HEK293 (cell line): ENCODE measurements at regions not wholly inside any gene's neighbourhood (a gene's known extent, or its start where the extent isn't known, plus 50 kb on each side); places are given as distances from the start of the nearest gene placed in this dataset.

ENCODE experiments used
- CTCF ChIA-PET: fragments of 350-600 bp; formaldehyde crosslinking; extraction: SDS; loops from one replicate; lab custom pipeline; 2021; ENCODE audit warnings: antibody characterized with exemption; lab: Yijun Ruan, JAX
- POLR2A ChIA-PET: fragments of 300-600 bp; formaldehyde crosslinking; extraction: SDS; loops from one replicate; lab custom pipeline; 2020; ENCODE audit warnings: antibody characterized with exemption, inconsistent platforms; lab: Yijun Ruan, JAX
- H3K27ac ChIP-seq: fragments of 200-500 bp; sonication (Bioruptor generic); 2 replicates; pipeline ENCODE4 v1.5.1; 2014; ENCODE audit warnings: low read depth, low read length, control low read depth, inconsistent platforms; ENCODE audit errors: extremely low read depth
- H3K36me3 ChIP-seq, 2 experiments: fragments of 200-500 bp in 1 of 2; sonication (Bioruptor generic) in 1 of 2; 1 replicate in 1 of 2; 2 replicates in 1 of 2; pipeline ENCODE4 v1.5.1; 2014 to 2017; ENCODE audit warnings: inconsistent platforms in 2 of 2, low read length in 2 of 2; ENCODE audit not compliant: control insufficient read depth in 2 of 2, insufficient read depth in 1 of 2
- H3K4me1 ChIP-seq: fragments of 200-500 bp; sonication (Bioruptor generic); 2 replicates; pipeline ENCODE4 v1.5.1; 2014; ENCODE audit warnings: mild to moderate bottlenecking, low read length, inconsistent platforms; ENCODE audit not compliant: control insufficient read depth, insufficient read depth
- H3K4me3 ChIP-seq: 2 replicates; pipeline ENCODE4 v1.5.1; 2011; ENCODE audit warnings: low read depth, mild to moderate bottlenecking, control low read depth, low read length, moderate library complexity
- H3K9me3 ChIP-seq: fragments of 200-500 bp; sonication (Bioruptor generic); 2 replicates; pipeline ENCODE4 v1.5.1; 2014; ENCODE audit warnings: low read depth, low read length, inconsistent platforms; ENCODE audit not compliant: control insufficient read depth, insufficient read depth
- GLIS1 ChIP-seq: fragments of 450-650 bp; formaldehyde crosslinking; IDR thresholded peaks from 2 replicates; pipeline ENCODE4 v1.5.1; 2016; ENCODE audit warnings: missing biosample characterization, missing genetic modification characterization
- HOXA7 ChIP-seq: sonication (generic); formaldehyde crosslinking; IDR thresholded peaks from 2 replicates; pipeline ENCODE4 v1.8.1; 2022; ENCODE audit warnings: missing genetic modification reagents, borderline replicate concordance
- IKZF3 ChIP-seq: fragments of 450-650 bp; IDR thresholded peaks from 2 replicates; pipeline ENCODE4 v1.5.0; 2018; ENCODE audit warnings: missing biosample characterization, mild to moderate bottlenecking, missing genetic modification characterization, moderate library complexity
- KLF1 ChIP-seq: fragments of 450-650 bp; formaldehyde crosslinking; IDR thresholded peaks from 2 replicates; pipeline ENCODE4 v1.5.1; 2016; ENCODE audit warnings: missing biosample characterization, missing genetic modification characterization
- KLF10 ChIP-seq: fragments of 450-650 bp; IDR thresholded peaks from 2 replicates; pipeline ENCODE4 v1.5.1; 2018; ENCODE audit warnings: missing biosample characterization, mild to moderate bottlenecking, missing genetic modification characterization
- SCRT1 ChIP-seq: fragments of 450-650 bp; formaldehyde crosslinking; IDR thresholded peaks from 2 replicates; pipeline ENCODE4 v1.5.1; 2016; ENCODE audit warnings: missing biosample characterization, missing genetic modification characterization, borderline replicate concordance
- YY1 ChIP-seq: fragments of 450-650 bp; formaldehyde crosslinking; IDR thresholded peaks from 2 replicates; pipeline ENCODE4 v1.5.1; 2018; ENCODE audit warnings: missing biosample characterization, missing genetic modification characterization
- ZBTB26 ChIP-seq: fragments of 450-650 bp; formaldehyde crosslinking; optimal IDR thresholded peaks from 2 replicates; pipeline ENCODE3; 2016; ENCODE audit warnings: missing biosample characterization, mild to moderate bottlenecking, missing genetic modification characterization
- ZNF112 ChIP-seq: fragments of 450-650 bp; formaldehyde crosslinking; IDR thresholded peaks from 2 replicates; pipeline ENCODE4 v1.5.0; 2017; ENCODE audit warnings: missing biosample characterization, missing genetic modification characterization
- ZNF138 ChIP-seq: fragments of 450-650 bp; formaldehyde crosslinking; IDR thresholded peaks from 2 replicates; pipeline ENCODE4 v1.5.1; 2016; ENCODE audit warnings: missing biosample characterization, missing genetic modification characterization, borderline replicate concordance
- ZNF169 ChIP-seq: fragments of 450-650 bp; formaldehyde crosslinking; IDR thresholded peaks from 2 replicates; pipeline ENCODE4 v1.5.1; 2016; ENCODE audit warnings: missing biosample characterization, missing genetic modification characterization
- ZNF211 ChIP-seq: fragments of 450-650 bp; formaldehyde crosslinking; IDR thresholded peaks from 2 replicates; pipeline ENCODE4 v1.5.1; 2016; ENCODE audit warnings: low read depth, missing biosample characterization, missing genetic modification characterization
- ZNF214 ChIP-seq: fragments of 450-650 bp; formaldehyde crosslinking; IDR thresholded peaks from 2 replicates; pipeline ENCODE4 v1.5.1; 2017; ENCODE audit warnings: missing biosample characterization, mild to moderate bottlenecking, missing genetic modification characterization, borderline replicate concordance
- ZNF248 ChIP-seq: fragments of 450-650 bp; formaldehyde crosslinking; IDR thresholded peaks from 2 replicates; pipeline ENCODE4 v1.5.1; 2017; ENCODE audit warnings: missing biosample characterization, missing genetic modification characterization
- ZNF341 ChIP-seq: fragments of 450-650 bp; formaldehyde crosslinking; IDR thresholded peaks from 2 replicates; pipeline ENCODE4; 2016; ENCODE audit warnings: low read depth, missing biosample characterization, missing genetic modification characterization
- ZNF354C ChIP-seq: fragments of 450-650 bp; formaldehyde crosslinking; IDR thresholded peaks from 2 replicates; pipeline ENCODE4 v1.5.1; 2016; ENCODE audit warnings: missing biosample characterization, missing genetic modification characterization, low read depth, borderline replicate concordance
- ZNF394 ChIP-seq: fragments of 450-650 bp; formaldehyde crosslinking; IDR thresholded peaks from 2 replicates; pipeline ENCODE4 v1.5.1; 2016; ENCODE audit warnings: missing biosample characterization, missing genetic modification characterization, mild to moderate bottlenecking, moderate library complexity, borderline replicate concordance
- ZNF514 ChIP-seq: fragments of 450-650 bp; formaldehyde crosslinking; IDR thresholded peaks from 2 replicates; pipeline ENCODE4 v1.5.1; 2016; ENCODE audit warnings: missing biosample characterization, missing genetic modification characterization
- ZNF530 ChIP-seq: fragments of 450-650 bp; formaldehyde crosslinking; IDR thresholded peaks from 2 replicates; pipeline ENCODE4 v1.5.1; 2016; ENCODE audit warnings: low read depth, missing biosample characterization, missing genetic modification characterization
- ZNF621 ChIP-seq: fragments of 450-650 bp; formaldehyde crosslinking; IDR thresholded peaks from 2 replicates; pipeline ENCODE4 v1.5.1; 2017; ENCODE audit warnings: missing biosample characterization, missing genetic modification characterization
- ZNF777 ChIP-seq: fragments of 450-650 bp; formaldehyde crosslinking; IDR thresholded peaks from 2 replicates; pipeline ENCODE4 v1.5.1; 2017; ENCODE audit warnings: missing biosample characterization, missing genetic modification characterization, borderline replicate concordance
- TF ChIP-seq, protein P1 (sequence below): fragments of 450-650 bp; formaldehyde crosslinking; IDR thresholded peaks from 2 replicates; pipeline ENCODE4 v1.5.1; 2017; ENCODE audit warnings: missing biosample characterization, missing genetic modification characterization
- TF ChIP-seq, protein P2 (sequence below): fragments of 450-650 bp; formaldehyde crosslinking; IDR thresholded peaks from 2 replicates; pipeline ENCODE4 v1.5.1; 2016; ENCODE audit warnings: missing biosample characterization, missing genetic modification characterization
- TF ChIP-seq, protein P3 (sequence below): fragments of 450-650 bp; formaldehyde crosslinking; IDR thresholded peaks from 2 replicates; pipeline ENCODE4 v1.5.1; 2016; ENCODE audit warnings: missing biosample characterization, missing genetic modification characterization
- TF ChIP-seq, protein P4 (sequence below): fragments of 450-650 bp; formaldehyde crosslinking; IDR thresholded peaks from 2 replicates; pipeline ENCODE4 v1.5.1; 2016; ENCODE audit warnings: missing biosample characterization, missing genetic modification characterization, low read depth

DNA sequence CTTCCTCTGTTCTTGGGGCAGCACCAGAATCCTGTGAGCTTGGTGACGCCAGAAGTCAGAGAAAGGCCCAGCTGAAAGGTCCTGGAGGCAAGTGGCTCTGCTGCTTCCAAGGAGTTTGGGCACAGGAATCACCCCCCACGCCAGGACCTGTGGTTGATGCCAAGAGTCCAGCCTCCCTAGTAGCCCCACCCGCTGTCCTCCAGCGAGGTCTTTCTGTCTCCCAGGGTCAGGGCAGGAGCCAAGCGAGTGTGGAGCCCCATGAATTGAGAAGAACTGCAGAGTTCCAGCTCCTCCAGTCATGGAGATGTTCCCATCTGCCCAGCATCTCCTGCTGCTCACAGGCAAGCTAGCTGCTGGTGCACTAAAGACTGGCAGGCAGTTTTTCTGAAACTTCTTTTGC, 631.7 kb upstream of the MGMT start (continued):
- no peak for TF ChIP-seq ZNF777 (tag by site-specific recombination)
- TF ChIP-seq, all 188 proteins: peak for 0

- Histone ChIP-seq H3K9me3 (no peaks in the 10 kb centered on the region), H3K4me1 (no peaks in the 10 kb centered on the region), H3K4me3 (no peak overlapping the region), H3K36me3 (no peaks in the 10 kb centered on the region), H3K27ac (no peak overlapping the region)
- ChIA-PET CTCF (no interaction called here), POLR2A (no interaction called here)
- TF ChIP-seq KLF10 (tag by site-specific recombination) (no peak), IKZF3 (tag by site-specific recombination) (no peak), ZNF354C (no peak), ZNF211 (tag by site-specific recombination) (no peak), HOXA7 (no peak), ZNF621 (tag by site-specific recombination) (no peak), ZNF169 (no peak)
- TF ChIP-seq, all 188 proteins: peak for 0
Observed at GRCh38 chr10:128837478-128837877, 629.6 kb upstream of the MGMT start.

DNA sequence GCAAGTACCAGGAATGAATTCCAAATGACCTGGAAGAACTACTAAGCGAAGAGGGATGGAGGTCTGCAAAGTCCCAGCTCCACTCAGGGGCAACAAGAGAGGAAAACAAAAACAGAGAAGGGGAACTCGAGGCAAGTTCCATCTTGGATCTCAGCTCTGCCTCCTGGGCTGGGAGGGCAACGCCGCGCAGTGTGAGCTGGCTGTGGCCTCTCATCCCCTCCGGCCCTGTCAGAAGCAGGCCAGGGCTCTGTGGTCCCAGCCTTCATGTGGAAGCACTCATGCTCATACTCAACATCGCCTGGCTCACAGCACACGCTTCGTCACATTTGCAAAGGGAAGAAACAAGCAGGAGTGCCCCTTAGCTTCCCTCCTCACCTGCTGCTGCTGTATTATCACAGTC, 627.9 kb upstream of the MGMT start:
- TF ChIP-seq, protein P1, sequence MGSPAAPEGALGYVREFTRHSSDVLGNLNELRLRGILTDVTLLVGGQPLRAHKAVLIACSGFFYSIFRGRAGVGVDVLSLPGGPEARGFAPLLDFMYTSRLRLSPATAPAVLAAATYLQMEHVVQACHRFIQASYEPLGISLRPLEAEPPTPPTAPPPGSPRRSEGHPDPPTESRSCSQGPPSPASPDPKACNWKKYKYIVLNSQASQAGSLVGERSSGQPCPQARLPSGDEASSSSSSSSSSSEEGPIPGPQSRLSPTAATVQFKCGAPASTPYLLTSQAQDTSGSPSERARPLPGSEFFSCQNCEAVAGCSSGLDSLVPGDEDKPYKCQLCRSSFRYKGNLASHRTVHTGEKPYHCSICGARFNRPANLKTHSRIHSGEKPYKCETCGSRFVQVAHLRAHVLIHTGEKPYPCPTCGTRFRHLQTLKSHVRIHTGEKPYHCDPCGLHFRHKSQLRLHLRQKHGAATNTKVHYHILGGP (tag by site-specific recombination) = no peak
- TF ChIP-seq ZNF530 (tag by site-specific recombination) (no peak), ZNF112 (tag by site-specific recombination) (no peak), YY1 (tag by site-specific recombination) (no peak), SCRT1 (tag by site-specific recombination) (no peak), ZNF514 (no peak), ZBTB26 (no peak), KLF1 (no peak), ZNF138 (tag by site-specific recombination) (no peak), GLIS1 (no peak), ZNF214 (tag by site-specific recombination) (no peak), ZNF248 (no peak), ZNF394 (tag by site-specific recombination) (no peak), ZNF341 (tag by site-specific recombination) (no peak)
- TF ChIP-seq, protein P2, sequence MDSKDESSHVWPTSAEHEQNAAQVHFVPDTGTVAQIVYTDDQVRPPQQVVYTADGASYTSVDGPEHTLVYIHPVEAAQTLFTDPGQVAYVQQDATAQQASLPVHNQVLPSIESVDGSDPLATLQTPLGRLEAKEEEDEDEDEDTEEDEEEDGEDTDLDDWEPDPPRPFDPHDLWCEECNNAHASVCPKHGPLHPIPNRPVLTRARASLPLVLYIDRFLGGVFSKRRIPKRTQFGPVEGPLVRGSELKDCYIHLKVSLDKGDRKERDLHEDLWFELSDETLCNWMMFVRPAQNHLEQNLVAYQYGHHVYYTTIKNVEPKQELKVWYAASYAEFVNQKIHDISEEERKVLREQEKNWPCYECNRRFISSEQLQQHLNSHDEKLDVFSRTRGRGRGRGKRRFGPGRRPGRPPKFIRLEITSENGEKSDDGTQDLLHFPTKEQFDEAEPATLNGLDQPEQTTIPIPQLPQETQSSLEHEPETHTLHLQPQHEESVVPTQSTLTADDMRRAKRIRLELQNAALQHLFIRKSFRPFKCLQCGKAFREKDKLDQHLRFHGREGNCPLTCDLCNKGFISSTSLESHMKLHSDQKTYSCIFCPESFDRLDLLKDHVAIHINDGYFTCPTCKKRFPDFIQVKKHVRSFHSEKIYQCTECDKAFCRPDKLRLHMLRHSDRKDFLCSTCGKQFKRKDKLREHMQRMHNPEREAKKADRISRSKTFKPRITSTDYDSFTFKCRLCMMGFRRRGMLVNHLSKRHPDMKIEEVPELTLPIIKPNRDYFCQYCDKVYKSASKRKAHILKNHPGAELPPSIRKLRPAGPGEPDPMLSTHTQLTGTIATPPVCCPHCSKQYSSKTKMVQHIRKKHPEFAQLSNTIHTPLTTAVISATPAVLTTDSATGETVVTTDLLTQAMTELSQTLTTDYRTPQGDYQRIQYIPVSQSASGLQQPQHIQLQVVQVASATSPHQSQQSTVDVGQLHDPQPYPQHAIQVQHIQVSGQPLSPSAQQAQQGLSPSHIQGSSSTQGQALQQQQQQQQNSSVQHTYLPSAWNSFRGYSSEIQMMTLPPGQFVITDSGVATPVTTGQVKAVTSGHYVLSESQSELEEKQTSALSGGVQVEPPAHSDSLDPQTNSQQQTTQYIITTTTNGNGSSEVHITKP = no peak
- TF ChIP-seq, protein P3, sequence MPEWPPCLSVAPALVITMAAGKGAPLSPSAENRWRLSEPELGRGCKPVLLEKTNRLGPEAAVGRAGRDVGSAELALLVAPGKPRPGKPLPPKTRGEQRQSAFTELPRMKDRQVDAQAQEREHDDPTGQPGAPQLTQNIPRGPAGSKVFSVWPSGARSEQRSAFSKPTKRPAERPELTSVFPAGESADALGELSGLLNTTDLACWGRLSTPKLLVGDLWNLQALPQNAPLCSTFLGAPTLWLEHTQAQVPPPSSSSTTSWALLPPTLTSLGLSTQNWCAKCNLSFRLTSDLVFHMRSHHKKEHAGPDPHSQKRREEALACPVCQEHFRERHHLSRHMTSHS (tag by site-specific recombination) = no peak
- TF ChIP-seq, protein P4, sequence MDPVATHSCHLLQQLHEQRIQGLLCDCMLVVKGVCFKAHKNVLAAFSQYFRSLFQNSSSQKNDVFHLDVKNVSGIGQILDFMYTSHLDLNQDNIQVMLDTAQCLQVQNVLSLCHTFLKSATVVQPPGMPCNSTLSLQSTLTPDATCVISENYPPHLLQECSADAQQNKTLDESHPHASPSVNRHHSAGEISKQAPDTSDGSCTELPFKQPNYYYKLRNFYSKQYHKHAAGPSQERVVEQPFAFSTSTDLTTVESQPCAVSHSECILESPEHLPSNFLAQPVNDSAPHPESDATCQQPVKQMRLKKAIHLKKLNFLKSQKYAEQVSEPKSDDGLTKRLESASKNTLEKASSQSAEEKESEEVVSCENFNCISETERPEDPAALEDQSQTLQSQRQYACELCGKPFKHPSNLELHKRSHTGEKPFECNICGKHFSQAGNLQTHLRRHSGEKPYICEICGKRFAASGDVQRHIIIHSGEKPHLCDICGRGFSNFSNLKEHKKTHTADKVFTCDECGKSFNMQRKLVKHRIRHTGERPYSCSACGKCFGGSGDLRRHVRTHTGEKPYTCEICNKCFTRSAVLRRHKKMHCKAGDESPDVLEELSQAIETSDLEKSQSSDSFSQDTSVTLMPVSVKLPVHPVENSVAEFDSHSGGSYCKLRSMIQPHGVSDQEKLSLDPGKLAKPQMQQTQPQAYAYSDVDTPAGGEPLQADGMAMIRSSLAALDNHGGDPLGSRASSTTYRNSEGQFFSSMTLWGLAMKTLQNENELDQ = no peak
- H3K27ac ChIP-seq = no peak overlapping the region
- H3K36me3 ChIP-seq = no peaks in the 10 kb centered on the region
- no peaks in the 10 kb centered on the region for H3K4me1 ChIP-seq
- POLR2A ChIA-PET = no interaction called here
- CTCF ChIA-PET = interaction anchor here (0.6 to 1.7 kb wide), 2 partner anchors 21 to 25 kb away, joined by 3 to 4 read pairs; no protein-coding TSS in a partner anchor
- no peaks in the 10 kb centered on the region for H3K9me3 ChIP-seq
- H3K4me3 ChIP-seq = no peak overlapping the region
